GM12875 (cell line): ENCODE measurements at regions not wholly inside any gene's neighbourhood (a gene's known extent, or its start where the extent isn't known, plus 50 kb on each side); places are given as distances from the start of the nearest gene placed in this dataset.
"Not testable (repeated sequence)": the region's sequence is repeated elsewhere in the genome, so short reads cannot be mapped to it uniquely, and the experiment has no call there.

Experiments
- H3K4me3 ChIP-seq: one replicate; pipeline ENCODE4 v1.5.1; 2011; ENCODE audit warnings: low read depth, low read length, control low read depth
- TF ChIP-seq, protein P1 (sequence below): IDR thresholded peaks from 2 replicates; pipeline ENCODE4 v1.5.1; 2011; ENCODE audit warnings: low read depth, mild to moderate bottlenecking, control low read depth, inconsistent platforms, low read length, moderate library complexity, borderline replicate concordance; ENCODE audit not compliant: insufficient read depth

DNA sequence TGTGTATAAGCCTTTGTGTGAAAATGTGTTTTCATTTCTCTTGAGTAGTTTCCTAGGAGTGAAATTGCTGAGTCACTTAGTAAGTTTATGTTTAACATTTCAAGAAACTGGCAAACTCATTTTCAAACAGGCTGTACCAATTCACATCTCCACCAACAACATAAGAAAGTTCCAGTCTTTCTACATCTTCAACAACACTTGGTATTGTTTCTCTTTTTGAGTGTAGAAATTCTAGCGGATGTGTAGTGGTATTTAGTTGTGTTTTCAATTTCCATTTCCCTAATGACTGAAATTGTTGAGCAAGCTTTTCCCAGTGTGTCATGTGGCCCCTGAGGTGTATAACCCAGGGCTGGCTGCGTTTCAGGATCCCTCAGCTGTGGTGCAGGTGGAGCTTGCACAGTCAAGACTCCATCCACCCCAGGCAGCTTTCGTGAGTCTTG lies 258.5 kb downstream of the PDCD6IP start:
- H3K4me3 ChIP-seq: no peak overlapping the region
- TF ChIP-seq, protein P1, sequence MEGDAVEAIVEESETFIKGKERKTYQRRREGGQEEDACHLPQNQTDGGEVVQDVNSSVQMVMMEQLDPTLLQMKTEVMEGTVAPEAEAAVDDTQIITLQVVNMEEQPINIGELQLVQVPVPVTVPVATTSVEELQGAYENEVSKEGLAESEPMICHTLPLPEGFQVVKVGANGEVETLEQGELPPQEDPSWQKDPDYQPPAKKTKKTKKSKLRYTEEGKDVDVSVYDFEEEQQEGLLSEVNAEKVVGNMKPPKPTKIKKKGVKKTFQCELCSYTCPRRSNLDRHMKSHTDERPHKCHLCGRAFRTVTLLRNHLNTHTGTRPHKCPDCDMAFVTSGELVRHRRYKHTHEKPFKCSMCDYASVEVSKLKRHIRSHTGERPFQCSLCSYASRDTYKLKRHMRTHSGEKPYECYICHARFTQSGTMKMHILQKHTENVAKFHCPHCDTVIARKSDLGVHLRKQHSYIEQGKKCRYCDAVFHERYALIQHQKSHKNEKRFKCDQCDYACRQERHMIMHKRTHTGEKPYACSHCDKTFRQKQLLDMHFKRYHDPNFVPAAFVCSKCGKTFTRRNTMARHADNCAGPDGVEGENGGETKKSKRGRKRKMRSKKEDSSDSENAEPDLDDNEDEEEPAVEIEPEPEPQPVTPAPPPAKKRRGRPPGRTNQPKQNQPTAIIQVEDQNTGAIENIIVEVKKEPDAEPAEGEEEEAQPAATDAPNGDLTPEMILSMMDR: no peak

DNA sequence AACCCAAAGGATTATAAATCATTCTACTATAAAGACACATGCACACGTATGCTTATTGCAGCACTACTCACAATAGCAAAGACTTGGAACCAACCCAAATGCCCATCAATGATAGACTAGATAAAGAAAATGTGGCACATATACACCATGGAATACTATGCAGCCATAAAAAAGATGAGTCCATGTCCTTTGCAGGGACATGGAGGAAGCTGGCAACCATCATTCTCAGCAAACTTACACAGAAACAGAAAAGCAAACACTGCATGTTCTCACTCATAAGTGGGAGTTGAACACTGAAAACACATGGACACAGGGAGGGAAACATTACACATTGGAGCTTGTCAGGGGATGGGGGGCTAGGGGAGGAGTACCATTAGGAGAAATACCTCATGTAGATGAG lies 262.6 kb downstream of the PDCD6IP start:
- H3K4me3 ChIP-seq: not testable (repeated sequence)

DNA sequence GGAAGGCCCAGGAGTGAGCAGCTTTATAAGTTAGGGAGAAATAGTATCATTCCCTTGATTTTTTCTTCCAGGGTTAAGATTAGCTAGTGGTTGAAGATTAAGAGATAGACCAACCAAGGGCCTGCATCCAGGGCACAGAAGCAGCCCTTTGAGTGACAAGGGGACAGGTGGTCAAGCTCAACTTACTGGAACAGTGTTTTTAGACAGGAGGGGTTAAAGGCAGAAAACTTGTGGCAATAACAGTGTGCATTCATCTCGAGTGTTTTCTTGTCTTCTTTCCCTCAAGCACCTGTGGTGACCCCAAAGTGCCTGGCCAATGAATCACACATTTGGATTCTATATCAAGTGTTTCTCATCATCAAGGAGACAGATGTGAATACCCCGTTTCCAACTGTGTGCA lies 267.5 kb downstream of the PDCD6IP start:
- H3K4me3 ChIP-seq: no peak overlapping the region
- TF ChIP-seq, protein P1: no peak

DNA sequence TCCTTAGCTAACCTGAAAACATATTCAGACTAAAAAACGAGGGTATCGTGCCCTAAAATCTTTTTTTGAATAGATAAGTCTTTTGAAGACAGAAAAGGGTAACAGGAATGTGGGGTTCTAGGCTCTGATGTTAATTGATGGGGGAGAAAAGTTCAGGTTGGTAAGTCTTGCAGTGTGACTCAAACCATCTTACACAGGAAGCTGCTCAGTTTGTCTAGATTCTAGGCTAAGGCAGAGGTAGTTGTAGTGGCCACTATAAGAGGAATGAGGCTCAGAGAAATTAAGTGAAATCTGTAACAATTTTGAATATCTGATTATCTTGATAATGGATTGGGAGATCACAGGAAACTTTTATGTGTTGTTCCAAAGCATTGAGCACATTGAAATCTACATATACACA lies 267.9 kb downstream of the PDCD6IP start:
- H3K4me3 ChIP-seq: no peak overlapping the region
- TF ChIP-seq, protein P1: no peak

DNA sequence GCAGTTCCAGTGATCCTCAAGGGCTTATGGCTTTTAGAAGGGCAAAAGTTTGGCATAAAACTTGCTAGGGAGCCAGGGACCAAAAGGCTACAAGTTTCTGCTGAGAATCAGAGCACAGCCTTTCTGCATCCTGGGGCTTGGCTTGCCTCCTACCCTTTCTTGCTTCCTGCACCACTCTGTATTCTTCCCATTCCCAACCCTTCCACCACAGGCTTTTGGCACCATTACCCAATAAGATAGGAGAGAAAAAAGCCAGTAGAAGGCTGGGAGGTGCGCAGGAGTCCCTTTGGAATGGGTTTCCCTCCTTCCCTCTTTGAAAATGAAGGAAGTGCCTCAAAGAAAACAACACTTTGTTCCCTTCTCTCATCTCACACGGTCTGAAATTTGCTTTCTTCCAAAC lies 268.6 kb downstream of the PDCD6IP start:
- H3K4me3 ChIP-seq: no peak overlapping the region
- TF ChIP-seq, protein P1: no peak

DNA sequence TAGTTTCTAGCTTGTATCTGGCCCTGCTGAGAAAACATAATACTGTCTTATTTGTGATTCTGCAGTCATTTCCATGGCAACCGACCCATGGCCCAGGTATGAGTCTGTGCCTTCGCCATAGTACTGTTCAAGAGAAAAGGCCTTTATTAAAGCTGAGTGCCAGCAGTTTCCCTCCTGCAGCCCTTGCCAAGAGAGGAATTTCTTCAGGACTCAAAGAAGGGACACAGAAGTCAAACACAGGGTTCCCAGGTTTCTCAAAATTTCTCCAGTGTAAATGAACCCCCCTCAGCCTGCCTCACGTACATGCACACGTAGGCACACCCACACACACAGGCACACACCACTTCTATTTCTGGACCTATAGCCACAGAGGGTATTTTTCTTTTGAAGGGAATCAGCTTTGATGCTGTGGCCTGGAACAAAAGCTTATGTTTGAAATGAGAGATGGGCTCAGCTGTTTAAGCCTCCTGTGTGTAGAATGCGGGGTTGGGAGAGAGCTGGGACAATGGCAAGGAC lies 269.2 kb downstream of the PDCD6IP start:
- H3K4me3 ChIP-seq: no peak overlapping the region
- TF ChIP-seq, protein P1: no peak

DNA sequence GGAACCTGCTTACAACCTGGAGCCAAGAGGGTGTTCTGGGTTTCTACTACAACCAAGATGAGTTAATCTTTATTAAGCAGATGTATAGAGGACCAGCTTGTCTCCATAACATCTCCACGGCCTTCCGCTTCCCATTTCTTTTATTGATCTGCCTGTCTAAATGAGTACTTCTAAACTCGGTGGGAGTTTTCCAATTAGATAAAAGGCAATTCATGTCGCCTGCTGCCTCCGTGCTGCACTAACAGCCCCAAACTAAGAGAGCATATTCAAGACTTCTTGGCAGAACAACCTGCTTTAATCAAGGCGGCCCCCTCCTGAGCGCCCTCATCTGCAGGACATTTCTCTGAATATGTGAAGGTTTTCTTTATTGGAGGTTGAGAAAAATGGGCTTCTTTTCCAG lies 270.1 kb downstream of the PDCD6IP start:
- no peak overlapping the region for H3K4me3 ChIP-seq
- TF ChIP-seq, protein P1: no peak
